ENCODE measurements at regions not wholly inside any gene's neighbourhood (a gene's known extent, or its start where the extent isn't known, plus 50 kb on each side); places are given as distances from the start of the nearest gene placed in this dataset.

DNA sequence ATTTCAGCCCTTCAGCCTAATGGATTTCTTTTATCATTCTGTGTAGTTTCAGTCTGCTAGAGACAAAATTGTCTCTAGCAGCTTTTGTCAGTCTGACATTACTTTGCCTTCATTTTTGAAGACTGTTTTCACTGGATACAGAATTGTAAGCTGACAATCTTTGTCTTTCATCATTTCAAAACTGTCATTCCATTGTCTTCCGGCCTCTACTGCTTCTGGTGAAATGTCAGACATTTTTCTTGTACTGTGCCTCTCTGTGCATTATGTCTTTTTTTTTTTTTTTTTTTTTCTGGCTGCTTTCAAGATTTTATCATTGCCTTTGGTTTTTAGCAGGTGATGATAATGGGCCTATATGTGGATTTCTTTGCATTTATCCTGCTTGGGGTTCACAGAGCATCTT is 51.3 kb upstream of the ZNF169 start:
- H3K27me3 Mint-ChIP-seq (ENCODE audit: unreplicated experiment): no peaks in the 10 kb centered on the region
- no peak overlapping the region for H3K4me3 Mint-ChIP-seq (ENCODE audit: unreplicated experiment)
- no peak overlapping the region for H3K27ac Mint-ChIP-seq (ENCODE audit: unreplicated experiment)
- DNase-seq: no peak
- H3K9me3 Mint-ChIP-seq (ENCODE audit: unreplicated experiment): no peaks in the 10 kb centered on the region
- H3K4me1 Mint-ChIP-seq (ENCODE audit: low read depth, unreplicated experiment): no peaks in the 10 kb centered on the region
- H3K36me3 Mint-ChIP-seq (ENCODE audit: unreplicated experiment): no peaks in the 10 kb centered on the region
- no peak for TF ChIP-seq CTCF (IDR thresholded peaks at IDR 0.05; ENCODE audit: partially characterized antibody, unreplicated experiment)

Small RNA genes lying in the stretch of these regions (microRNA-seq; reads per million reads assigned to microRNA genes)
- gene MIRLET7A1 (ENCODE audit: unreplicated experiment) (2.8 reads per million, percentile 20 among the genes with 10 or more reads in this experiment), gene MIRLET7D (ENCODE audit: unreplicated experiment) (22.3 reads per million, percentile 60 among the genes with 10 or more reads in this experiment), gene MIRLET7F1 (ENCODE audit: unreplicated experiment) (1.7 reads per million, percentile 8 among the genes with 10 or more reads in this experiment)
